DMS79 (cell line): ENCODE measurements at regions not wholly inside any gene's neighbourhood (a gene's known extent, or its start where the extent isn't known, plus 50 kb on each side); places are given as distances from the start of the nearest gene placed in this dataset.
"Not testable (repeated sequence)": the region's sequence is repeated elsewhere in the genome, so short reads cannot be mapped to it uniquely, and the experiment has no call there.

Source experiments
- DNase-seq: peaks from one replicate; lab custom pipeline; 2025; lab: John Stamatoyannopoulos, UW

DNA sequence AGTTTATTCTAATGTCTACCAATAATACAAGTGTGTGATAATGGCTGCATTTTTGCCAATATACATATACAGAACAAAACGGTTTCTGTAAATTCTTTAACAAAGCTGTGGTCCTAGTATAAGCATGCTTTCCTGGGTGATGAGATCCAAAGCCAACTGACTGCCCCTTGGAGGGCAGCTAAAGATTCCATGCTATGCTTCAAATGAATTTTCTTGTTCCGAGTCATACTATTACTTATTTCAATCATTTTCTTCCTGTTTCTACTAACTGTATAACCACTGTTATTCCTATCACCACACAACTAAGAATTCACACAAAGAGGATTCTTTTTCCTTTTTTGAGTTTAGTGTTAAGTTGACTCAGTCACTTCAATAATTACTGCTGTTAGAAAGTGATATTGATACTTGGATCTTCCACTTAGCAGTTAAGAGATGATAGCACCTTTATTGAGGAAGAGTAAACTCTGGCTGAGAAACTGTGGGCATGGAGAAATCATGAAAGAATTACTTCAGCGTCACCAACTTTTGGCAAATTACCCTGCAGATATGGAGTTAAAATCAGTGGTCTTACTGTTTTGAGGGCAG lies 197.5 kb downstream of the ARL4A start:
- no peak for DNase-seq

DNA sequence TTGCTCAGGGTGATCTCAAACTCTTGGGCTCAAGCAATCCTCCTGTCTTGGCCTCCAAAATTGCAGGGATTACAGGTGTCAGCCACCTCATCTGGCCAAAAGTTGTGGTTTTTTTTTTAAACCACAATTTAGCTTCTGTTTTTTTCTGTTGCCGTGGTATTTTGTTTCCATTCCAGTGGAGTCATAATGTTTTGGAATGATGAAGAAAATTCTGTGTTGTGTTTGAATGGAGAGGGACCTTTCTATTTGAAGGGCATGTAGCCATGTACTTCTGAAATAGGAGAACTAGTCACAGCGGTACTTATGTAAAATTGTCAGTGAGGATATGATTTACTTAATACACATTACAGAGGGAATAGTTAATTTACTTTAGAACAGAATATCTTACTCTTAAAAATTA lies 201.3 kb downstream of the ARL4A start:
- DNase-seq, result no peak

DNA sequence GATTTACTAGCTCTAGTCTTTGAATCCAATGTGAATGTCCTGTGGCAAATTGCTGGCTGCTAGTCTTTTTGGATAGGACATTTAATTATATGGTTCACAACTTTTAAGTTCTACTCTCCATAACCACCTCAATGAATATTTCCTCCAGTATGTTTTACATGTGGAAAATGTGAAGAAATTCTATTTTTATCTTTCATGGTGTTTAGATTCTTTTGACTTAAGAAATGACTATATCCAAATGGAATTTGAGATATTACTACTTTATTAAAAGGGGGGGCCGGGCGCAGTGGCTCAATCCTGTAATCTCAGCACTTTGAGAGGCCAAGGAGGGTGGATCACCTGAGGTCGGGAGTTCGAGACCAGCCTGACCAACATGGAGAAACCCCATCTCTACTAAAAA lies 202.0 kb downstream of the ARL4A start:
- no peak for DNase-seq

DNA sequence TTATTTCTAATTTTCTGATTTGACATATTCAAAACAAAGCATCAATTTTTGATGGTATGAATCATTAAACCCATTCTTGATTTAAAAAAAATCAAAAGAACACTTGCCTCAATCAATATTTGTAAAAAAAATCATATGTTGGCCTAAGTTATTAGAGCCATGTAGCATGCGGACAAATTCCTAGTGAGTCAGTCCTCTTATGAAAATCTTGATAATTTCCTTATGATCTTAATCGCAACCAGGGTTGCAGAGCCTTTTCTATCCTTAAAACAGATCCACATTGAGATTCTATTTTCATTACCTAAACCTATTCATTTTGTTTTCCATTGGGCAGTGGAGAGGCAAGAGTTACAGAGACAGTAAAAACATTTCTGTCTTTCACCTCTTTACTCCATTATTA lies 203.2 kb downstream of the ARL4A start:
- no peak for DNase-seq

DNA sequence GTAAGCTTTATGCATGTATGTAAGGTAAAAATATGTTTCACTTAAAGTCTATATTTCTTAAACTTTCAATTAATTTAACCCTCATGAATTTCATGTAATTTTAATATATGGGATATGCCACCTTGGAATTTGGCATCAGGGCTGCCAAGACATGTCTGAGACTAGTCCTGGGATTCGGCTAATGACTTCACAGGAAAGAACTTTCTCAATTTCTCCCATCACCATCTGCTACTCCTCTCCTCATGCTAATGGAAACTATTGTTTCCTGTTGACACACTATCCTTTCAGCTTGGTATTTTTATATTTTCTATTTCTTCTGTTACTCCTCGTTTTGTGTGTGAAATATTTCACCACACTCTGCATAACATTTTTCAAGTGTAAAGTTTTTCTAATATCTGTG lies 205.9 kb downstream of the ARL4A start:
- DNase-seq, result no peak

DNA sequence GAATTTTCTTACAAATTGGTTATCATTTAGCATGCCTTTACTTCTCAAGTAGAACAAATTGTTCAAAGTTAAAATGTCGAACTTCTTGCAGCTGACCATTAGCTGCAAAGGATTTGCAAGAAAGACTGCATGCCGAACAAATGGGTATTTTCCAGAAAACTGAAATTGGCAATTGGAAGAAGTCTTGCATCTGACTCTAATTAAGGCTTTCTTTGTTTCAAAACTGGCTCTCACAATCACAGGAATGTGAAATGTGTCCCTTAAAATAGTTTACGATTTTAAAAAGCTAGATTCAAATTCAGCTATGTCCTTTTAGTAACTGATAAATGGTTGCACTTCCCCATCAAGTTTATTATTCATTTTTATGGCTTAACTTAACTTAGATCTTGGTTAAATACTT lies 207.9 kb downstream of the ARL4A start:
- DNase-seq, result no peak

DNA sequence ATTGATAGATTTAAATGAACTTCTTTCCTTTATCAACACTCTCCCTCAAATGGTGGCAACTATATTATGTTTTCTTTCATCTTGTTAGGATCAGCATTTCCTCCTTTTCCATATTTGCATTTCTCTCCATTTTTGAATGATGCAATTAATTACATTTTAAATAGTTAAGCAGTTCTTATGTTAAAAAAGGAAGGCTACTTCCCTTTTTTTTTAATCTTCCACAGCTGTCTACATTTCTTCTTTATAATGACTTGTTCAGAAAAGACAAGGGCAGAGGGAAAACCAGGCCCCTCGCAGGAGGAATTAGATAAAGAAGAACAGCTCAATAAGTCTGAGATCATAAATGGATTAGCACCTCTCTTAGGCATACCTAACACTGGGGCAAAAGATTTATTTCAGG lies 208.9 kb downstream of the ARL4A start:
- DNase-seq, result no peak

DNA sequence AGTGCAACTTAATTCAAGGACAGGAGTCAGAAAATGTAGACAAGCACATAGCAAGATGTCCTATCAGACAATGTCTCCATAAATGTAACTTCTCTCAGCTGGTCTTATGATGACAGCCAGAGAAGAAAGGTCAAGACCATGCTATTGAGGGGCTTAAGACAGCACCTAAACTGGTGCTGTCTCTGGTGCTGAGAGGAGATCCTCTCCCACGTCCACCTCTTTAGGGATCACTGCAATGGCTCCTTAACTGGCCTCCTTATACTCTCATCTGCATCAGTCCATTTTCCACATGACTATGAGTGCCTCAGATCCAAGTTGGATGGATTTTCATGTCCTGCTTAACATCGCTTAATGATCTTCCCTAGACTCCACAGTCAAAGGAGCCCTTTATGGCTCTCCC lies 210.6 kb downstream of the ARL4A start:
- no peak for DNase-seq

DNA sequence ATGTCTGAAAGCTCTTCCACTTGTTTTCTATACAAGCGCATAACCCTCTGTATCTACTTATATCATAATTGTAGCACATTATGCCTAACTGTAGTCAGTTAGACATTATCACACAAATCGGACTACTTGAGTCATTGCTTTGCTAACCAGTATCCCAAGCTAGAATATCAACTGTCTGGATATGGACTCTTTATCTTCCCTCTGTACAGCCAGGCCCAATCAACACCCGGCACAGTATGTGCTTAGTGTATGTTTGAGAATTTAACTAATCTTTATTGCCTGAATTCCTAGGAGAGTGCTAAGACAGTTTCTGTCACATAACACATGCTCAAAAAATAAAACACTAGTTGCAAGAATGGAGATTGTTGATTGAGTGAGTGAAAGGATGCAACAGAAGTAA lies 211.2 kb downstream of the ARL4A start:
- no peak for DNase-seq

DNA sequence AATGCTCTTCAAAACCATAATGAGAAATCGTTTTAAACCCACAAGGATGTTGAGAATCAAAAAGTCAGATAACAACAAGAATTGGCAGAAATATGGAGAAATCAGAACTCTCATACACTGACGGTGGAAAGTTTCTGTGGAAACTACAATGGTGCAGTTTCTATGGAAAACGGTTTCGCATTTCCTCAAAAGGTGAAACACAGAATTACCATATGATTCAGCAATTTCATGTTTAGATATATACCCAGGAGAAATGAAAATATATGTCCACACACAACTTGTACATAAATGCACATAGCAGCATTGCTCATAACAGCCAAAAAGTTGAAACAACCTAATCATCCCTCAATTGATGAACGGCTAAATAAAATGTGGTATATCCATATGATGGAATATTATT lies 218.2 kb downstream of the ARL4A start:
- no peak for DNase-seq

DNA sequence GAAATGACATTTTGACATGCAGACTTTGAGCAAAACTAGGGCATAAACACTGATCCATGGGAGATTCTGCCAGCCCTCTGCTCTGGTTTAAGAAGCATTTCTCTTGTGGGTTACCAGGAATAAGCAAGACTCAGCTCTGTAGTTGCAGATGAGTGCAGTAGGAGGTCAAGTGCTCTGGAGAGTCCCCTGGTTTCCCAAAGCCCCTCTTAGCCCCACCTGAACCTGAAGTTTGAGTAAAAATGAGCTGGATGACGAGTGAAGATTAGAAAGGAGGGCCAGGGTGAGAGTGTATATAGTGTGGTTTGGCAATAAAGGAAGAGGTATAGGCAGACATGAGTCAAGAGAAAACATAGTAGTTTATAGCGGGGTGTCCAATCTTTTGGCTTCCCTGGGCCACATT lies 220.3 kb downstream of the ARL4A start:
- DNase-seq, result no peak

DNA sequence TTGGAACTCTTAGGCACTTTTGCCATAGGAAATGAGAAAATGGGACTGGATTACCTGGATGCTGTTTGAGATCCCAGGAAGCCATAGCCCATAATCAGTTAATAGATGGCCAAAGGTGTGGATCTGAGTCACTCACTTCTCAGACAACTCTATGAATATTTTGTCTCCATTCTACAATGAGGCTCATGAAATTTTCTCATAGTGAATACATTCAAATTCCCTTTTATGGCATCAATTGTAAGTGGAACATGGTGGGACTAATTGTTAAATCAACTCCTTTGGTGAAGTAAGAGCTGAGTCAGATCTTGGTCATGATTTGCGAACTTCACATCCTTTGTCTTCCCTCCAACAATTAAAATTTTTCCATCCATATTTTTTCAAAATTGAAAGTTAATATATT lies 222.1 kb downstream of the ARL4A start:
- no peak for DNase-seq

DNA sequence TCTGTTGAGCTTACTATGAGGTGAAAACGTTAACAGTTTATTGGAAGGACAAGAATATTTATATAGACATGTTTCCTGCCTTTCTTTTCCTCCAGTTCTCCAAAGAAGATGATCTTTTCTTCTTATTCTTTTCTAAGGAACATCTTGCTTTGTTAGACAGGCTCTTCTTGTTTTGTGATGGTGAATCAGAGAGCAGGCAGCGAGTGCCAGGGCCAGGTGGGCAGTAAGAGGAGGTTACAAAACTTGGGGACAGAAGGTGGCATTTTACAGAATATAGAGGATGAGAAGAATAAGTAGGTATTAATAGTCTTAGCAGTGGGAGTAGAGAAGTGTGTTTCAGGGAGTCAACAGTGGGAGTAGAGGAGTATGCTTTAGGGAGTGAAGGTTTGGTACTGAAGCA lies 223.6 kb downstream of the ARL4A start:
- DNase-seq, result no peak

DNA sequence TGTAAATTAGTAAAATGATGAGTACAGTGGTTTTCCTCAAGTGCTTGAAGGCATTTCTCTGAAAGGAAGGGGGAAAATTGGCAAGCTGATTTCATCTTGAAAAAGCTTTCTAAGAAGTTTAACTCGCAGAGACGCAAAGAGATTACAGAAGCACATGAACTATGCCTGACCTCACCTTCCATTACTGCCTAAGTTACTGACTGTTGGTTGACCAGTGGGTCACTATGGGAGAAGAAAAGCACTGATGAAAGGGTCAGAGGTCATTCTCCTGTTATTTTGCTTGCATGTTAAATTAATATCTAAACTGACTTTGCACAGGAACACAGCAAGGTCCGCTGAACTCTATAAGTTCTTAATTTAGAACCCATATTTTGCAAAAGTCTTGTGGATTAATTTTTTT lies 225.6 kb downstream of the ARL4A start:
- no peak for DNase-seq

DNA sequence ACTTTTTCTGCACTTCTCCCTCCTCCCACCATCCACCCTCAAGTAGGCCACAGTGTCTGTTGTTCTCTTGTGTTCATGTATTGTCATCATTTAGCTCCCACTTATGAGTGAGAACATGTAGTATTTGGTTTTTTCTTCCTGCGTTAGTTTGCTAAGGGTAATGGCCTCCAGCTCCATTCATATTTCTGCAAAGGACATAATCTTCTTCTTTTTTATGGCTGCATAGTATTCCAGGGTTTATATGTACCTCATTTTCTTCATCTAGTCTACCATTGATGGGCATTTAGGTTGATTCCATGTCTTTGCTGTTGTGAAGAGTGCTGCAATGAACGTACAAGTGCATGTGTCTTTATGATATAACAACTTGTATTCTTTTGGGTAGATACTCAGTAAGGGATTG lies 230.4 kb downstream of the ARL4A start:
- DNase-seq, result no peak

DNA sequence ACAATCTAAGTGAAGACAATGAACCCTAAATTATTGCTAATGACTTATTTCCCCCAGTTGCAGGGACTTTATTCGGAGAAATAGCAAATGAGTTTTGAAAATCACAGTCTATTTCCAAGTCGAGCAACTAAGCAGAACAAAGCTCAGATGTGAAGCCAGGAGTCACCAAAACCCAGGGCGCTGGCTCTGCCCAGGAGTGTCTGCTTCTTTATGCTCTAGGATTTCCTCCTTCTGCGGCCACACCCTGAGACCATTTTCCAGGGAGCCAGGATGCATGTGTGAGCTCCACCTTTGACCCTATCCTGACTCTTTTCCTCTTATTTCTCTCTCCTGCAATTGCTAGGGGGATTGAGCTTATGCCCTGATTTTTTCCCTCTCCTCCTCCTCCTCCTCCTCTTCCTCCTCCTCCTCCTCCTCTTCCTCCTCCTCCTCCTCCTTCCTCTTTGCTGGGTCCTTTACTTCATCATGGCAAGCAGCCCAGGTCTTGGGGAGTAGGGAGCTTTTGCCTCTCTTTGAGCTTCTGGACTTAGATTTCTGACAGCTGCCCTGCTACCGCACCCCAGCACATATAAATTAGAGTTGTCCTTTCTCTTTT lies 234.4 kb downstream of the ARL4A start:
- no peak for DNase-seq

DNA sequence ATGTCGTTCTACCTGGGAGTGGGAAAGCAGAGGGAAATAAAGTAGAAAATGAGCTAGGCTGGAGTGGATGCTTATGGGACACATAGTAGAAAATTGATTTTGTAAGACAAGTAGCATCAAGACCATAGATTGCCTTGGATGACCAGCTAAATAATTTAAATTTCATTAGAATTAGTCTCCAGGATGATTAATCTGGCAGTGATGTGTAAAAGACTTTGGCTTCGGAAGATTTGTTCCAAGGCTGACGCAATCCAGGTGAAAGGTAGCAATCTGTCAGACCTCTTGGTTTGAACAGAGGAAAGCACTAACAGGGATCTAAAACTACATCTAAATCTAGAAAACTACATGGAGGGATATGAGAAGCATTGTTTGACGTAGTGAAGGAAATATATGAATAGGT lies 236.5 kb downstream of the ARL4A start:
- DNase-seq, result no peak

DNA sequence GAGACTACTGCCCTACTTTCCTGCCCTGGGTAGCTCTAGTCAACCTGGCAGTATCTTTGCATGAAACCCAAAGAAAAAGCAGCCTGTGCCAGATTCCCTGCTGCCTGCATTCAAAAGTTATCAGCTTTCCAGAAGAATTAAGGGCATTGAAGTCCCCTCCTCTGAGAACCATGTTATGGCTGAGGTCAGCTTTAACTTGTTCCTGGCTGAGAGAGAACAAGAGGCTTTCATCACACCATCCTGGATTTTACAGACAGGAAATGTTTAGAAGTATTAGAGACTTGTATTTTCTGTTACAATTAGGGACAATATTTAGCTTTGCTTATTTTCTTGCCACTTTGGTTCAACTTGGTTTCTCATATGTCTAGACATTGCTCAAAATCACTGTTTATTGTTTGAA lies 238.8 kb downstream of the ARL4A start:
- no peak for DNase-seq

DNA sequence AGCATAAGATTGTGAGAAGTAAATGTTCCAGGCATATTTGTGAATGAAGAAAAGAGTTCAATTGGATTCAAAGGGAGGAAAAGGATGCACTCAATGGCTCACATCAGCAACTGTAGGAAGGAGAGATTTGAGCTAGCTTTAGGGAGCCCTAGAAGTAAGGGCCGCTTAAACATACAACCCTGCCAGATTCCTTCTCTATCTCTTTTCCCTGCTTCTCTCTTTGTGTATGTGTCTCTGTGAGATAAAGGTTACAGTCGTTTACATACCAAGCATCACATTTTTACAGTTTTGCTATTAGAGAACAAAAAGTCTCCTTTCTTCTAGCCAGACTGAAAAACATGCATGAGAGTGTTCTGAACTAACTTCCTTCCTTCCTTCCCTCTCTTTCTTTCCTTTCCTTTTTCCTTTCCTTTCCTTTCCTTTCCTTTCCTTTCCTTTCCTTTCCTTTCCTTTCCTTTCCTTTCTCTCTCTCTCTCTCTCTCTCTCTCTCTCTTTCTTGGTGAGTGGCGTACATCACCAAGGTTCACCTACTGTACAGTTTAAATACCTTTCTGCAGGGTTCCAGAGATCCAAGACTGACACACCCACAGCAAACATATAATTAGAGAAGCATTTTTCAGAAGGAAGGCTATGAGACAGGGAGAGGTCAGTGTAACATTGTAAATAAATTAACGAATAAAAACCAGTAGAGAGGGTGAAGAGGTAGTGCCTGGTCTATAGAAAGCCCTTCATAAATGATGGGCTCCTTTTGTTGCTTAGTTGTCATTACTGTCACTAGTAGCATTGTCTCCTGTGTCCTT lies 240.4 kb downstream of the ARL4A start:
- no peak for DNase-seq

DNA sequence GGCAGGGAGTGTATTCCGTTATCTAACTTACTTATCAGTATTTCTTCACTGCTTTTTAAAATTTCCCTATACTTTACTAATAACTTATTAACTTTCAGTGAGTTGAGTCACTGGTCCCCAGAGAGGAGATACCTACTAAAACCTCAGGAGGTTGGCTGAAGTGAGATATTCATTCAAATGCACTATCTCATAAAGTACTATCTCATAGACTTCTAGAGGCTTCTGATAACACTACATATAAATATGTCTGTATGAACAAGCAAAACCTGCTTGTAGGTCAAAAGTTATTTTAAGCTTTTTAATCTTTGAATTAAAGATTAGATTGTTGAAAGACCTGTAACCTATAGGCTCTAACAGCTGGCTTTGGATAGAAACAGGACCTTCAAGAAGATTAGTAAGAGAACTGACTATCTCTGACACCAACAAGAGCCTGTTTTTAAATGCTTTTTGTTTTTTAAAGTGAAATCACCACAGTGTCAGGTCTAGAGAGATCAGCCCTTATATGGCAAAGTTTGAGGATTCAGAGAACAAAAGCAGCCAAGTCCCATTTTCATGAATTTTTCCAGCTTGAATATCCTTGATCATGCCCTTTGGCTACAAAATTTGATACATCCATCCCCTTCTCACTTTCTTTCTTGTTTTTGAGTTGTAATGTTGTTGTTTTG lies 242.2 kb downstream of the ARL4A start:
- DNase-seq, result no peak

DNA sequence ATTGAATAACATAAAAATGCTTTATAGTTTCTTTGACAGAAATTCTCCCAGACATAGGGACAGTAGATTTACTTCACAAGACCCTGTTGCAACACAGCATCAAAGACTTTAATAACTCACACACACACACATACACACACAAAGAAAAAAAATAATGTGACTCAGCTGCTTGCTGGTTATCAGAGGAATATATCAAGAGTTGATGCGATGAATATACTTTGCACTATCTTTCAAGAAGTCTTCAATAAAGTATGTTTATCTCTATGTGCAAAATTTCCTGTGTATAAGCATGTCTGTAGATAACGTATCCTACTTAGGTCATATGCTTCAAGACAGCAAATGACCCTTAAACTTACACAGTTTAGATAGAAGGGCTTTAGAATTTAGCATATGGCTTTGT lies 243.1 kb downstream of the ARL4A start:
- DNase-seq, result no peak

DNA sequence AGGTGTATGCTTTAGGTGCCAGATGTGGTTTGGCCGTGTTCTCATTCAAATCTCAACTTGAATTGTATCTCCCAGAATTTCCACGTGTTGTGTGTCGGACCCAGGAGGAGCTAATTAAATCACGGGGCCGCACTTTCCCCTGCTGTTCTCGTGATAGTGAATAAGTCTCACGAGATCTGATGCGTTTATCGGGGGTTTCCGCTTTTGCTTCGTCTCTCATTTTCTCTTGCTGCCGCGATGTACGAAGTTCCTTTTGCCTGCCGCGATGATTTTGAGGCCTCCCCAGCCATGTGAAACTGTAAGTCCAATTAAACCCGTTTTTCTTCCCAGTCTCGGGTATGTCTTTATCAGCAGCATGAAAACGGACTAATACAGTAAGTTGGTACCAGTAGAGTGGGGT lies 244.0 kb downstream of the ARL4A start:
- not testable (repeated sequence) for DNase-seq

DNA sequence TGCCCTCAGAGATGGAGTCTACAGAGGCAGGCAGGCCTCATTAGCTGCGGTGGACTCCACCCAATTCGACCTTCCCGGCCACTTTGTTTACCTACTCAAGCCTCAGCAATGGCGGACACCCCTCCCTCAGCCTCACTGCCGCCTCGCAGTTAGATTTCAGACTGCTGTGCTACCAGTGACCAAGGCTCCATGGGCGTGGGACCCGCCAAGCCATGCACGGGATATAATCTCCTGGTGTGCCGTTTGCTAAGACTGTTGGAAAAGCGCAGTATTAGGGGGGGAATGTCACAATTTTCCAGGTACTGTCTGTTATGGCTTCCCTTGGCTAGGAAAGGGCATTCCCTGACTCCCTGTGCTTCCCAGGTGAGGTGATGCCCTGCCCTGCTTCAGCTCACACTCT lies 252.3 kb downstream of the ARL4A start:
- no peak for DNase-seq
